GM12865 (cell line): ENCODE measurements at regions not wholly inside any gene's neighbourhood (a gene's known extent, or its start where the extent isn't known, plus 50 kb on each side); places are given as distances from the start of the nearest gene placed in this dataset.
A peak's percentile ranks its signal among the peaks of the same experiment; 100 is the strongest.

Experiments
- DNase-seq: peaks from one replicate; pipeline ENCODE4 v3.0.0; 2010; ENCODE audit warnings: low read depth
- H3K4me3 ChIP-seq: 2 replicates; pipeline ENCODE4 v1.5.1; 2011; ENCODE audit warnings: mild to moderate bottlenecking, low read depth, low read length, control low read depth
- TF ChIP-seq, protein P1 (sequence below): IDR thresholded peaks from 2 replicates; pipeline ENCODE4 v1.5.1; 2011; ENCODE audit warnings: low read length, control low read depth, low read depth, inconsistent platforms; ENCODE audit not compliant: insufficient read depth; ENCODE audit errors: missing control alignments

DNA sequence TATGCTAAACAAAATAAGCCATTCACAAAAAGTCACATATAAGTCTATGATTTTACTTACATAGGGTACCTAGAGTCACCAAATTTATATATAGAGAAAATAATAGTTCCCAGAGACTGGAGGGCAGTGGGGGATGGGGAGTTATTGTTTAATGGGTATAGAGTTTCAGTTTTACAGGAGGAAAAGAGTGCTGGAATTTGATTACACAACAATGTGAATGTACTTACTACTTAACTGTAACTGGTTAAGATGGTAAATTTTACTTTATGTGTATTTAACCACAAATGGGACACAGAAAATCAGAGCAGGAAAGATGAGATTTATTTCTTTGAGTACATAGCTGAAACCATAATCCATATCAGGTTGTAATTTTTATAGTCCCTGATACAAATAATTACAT, 144.4 kb downstream of the TMA16 start:
- TF ChIP-seq, protein P1, sequence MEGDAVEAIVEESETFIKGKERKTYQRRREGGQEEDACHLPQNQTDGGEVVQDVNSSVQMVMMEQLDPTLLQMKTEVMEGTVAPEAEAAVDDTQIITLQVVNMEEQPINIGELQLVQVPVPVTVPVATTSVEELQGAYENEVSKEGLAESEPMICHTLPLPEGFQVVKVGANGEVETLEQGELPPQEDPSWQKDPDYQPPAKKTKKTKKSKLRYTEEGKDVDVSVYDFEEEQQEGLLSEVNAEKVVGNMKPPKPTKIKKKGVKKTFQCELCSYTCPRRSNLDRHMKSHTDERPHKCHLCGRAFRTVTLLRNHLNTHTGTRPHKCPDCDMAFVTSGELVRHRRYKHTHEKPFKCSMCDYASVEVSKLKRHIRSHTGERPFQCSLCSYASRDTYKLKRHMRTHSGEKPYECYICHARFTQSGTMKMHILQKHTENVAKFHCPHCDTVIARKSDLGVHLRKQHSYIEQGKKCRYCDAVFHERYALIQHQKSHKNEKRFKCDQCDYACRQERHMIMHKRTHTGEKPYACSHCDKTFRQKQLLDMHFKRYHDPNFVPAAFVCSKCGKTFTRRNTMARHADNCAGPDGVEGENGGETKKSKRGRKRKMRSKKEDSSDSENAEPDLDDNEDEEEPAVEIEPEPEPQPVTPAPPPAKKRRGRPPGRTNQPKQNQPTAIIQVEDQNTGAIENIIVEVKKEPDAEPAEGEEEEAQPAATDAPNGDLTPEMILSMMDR: no peak
- no peak for DNase-seq
- no peak overlapping the region for H3K4me3 ChIP-seq

DNA sequence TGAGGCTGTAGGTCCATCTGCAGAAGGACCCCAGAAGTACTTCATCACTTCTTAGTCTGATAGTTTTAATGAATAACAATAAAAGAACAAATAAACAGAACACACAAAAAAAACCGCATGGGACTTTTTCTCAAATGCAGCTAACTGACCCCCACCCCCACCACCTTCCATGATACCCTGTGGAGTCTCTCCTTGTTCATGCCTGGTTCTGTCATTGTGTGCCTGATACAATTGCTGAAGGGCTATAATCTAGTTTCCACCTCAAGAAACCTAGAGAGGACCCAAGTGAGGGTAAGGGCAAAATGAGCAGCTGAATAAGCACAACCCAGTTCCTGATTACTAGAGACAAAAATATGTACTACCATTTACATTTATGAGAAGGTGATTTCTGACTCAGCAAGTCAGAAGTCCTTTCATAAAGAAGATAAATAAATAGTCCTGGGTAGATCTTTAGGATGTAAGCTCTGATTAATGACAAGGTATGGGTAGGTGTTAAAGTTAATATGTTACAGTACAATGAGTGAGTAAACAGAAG, 155.1 kb downstream of the TMA16 start:
- DNase-seq: no peak
- TF ChIP-seq, protein P1: no peak
- H3K4me3 ChIP-seq: no peak overlapping the region

- DNase-seq: no peak
- no peak overlapping the region for H3K4me3 ChIP-seq
- TF ChIP-seq, protein P1: no peak
These were observed 157.3 kb downstream of the TMA16 start for GRCh38 chr4:163651761-163652160.

DNA sequence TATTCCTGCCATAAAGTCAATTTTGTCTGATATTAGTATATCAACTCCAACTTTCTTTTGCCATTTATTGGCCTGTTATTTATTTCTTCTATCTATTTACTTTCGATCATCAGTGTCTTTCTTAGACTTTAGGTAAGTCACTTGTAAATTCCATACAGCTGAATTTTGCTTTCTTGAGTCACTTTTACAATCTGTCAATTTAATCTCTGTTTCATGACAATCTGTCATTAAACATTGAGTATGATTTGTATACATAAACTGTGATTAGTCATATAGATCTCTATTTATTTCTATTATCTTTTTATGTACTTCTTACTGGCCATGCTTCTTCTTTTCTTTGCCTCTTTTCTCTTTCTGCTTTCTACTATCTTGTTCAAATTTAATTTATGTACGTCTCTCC, 160.1 kb downstream of the TMA16 start:
- DNase-seq: no peak
- no peak overlapping the region for H3K4me3 ChIP-seq
- TF ChIP-seq, protein P1: no peak

DNA sequence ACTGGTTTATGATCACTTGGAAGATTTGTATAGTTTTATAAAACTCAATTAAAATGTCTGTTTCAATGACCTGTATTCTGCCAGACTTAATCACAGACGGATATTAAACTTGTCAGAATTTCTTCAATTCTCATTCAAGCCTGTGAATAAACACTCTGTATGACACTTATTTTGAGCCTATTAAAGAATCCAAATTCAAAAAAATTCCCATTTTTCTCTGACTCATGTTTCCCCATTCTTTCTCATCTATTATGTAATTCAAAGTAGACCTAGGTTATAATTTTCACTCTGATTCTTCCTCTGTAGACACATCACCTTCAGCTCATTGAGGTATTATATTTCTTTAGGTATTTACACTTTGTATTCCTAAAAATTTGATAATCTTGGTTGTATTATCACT, 166.1 kb downstream of the TMA16 start:
- no peak overlapping the region for H3K4me3 ChIP-seq
- DNase-seq: no peak
- TF ChIP-seq, protein P1: no peak

DNA sequence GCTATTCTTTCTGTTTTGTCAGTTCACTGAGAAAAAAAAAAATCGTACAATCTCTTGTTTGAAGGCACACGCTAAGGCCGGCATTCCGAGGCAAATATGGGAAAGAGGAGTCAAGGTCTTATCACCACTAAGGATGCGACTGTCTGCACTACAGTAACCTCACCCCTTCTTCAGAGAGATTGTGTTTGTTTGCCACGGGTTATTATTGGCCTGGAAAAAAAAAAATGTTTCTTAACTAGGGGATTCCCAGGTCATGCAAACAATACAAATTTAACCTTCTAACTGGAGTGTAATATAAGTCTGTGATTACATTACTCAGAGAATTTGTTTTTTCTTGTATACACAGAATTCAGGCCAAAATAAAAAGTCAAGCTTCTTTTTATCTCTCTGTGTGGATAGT, 168.3 kb downstream of the TMA16 start:
- no peak overlapping the region for H3K4me3 ChIP-seq
- DNase-seq: peak; percentile 52
- TF ChIP-seq, protein P1: no peak
